ENCODE measurements at regions not wholly inside any gene's neighbourhood (a gene's known extent, or its start where the extent isn't known, plus 50 kb on each side); places are given as distances from the start of the nearest gene placed in this dataset.
A peak's percentile ranks its signal among the peaks of the same experiment; 100 is the strongest.
"Not testable (repeated sequence)": the region's sequence is repeated elsewhere in the genome, so short reads cannot be mapped to it uniquely, and the experiment has no call there.

DNA sequence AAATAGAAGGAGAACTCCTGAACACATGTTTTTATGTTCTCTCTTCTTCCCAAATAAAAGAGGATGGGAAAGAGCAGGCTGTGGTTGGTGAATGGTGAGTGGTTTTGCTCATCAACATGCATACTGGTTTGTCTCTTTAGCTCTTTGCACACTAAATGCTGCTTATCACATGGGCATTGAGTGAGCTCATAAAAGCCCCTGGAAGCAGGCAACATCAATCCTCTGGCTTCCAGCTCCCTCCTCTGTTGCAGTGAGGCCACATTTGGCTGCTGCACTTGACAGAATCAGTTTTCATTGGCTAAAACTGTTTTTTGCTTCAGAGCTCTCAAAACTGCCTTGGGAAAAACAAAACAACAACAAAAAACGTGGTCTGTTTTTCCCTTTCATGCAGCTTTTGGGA, 1308.2 kb upstream of the NRXN1 start:
- H3K79me2 ChIP-seq (ENCODE audit: low read length), result no peaks in the 10 kb centered on the region
- H3K27ac ChIP-seq (ENCODE audit: low read length), result no peak overlapping the region
- H3K4me3 ChIP-seq (ENCODE audit: low read length), result no peak overlapping the region
- no peak overlapping the region for H3K9ac ChIP-seq (ENCODE audit: low read length)
- H3K9me2 ChIP-seq (replicated peaks; ENCODE audit: insufficient read depth, low read length), result no peaks in the 10 kb centered on the region
- H3K27me3 ChIP-seq (ENCODE audit: low read length), result no peaks in the 10 kb centered on the region
- no peaks in the 10 kb centered on the region for H3K36me3 ChIP-seq (ENCODE audit: insufficient read depth, low read length)
- H3K9me3 ChIP-seq (ENCODE audit: low read length), result no peaks in the 10 kb centered on the region
- H3K4me2 ChIP-seq (ENCODE audit: low read depth, low read length, poor library complexity, severe bottlenecking), result no peak overlapping the region
- no peaks in the 10 kb centered on the region for H3K4me1 ChIP-seq (ENCODE audit: low read length)
- no peak for DNase-seq
- H4K20me1 ChIP-seq (ENCODE audit: insufficient read depth, low read depth, low read length), result no peaks in the 10 kb centered on the region
- H2AFZ ChIP-seq (ENCODE audit: low read length), result no peak overlapping the region

DNA sequence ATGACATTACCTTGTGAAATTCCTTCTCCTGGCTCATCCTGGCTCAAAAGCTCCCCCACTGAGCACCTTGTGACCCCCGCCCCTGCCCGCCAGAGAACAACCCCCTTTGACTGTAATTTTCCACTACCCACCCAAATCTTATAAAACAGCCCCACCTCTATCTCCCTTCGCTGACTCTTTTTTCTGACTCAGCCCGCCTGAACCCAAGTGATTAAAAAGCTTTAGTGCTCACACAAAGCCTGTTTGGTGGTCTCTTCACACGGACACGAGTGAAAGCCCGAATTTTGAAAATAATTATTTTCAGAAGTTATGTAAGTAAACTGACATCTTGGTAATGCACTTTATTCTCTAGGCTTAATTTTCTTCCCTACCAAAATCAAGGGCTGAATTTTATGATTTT, 1305.9 kb upstream of the NRXN1 start:
- not testable (repeated sequence) for H3K9ac ChIP-seq (ENCODE audit: low read length); H3K4me1 ChIP-seq (ENCODE audit: low read length); H2AFZ ChIP-seq (ENCODE audit: low read length); H3K27me3 ChIP-seq (ENCODE audit: low read length); DNase-seq; H4K20me1 ChIP-seq (ENCODE audit: insufficient read depth, low read depth, low read length); H3K4me3 ChIP-seq (ENCODE audit: low read length); H3K9me3 ChIP-seq (ENCODE audit: low read length); H3K4me2 ChIP-seq (ENCODE audit: low read depth, low read length, poor library complexity, severe bottlenecking); H3K9me2 ChIP-seq (replicated peaks; ENCODE audit: insufficient read depth, low read length); H3K27ac ChIP-seq (ENCODE audit: low read length); H3K36me3 ChIP-seq (ENCODE audit: insufficient read depth, low read length); H3K79me2 ChIP-seq (ENCODE audit: low read length)

DNA sequence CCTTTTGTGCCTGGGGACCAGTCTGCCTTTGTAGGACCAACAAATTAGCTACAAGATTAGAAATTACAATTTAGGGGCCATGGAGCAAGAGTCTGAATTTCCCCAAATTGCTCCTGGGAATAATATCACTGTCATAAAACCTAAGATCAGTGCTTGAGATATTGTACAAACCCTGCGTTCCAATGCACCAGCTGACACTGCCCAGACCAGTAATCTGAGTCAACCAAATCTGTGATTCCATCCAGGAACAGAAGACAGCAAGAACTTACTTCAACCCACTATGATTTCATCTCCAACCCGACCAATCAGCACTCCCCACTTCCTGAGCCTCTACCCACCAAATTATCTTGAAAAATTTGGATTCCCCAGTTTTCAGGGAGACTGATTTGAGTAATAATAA, 1305.0 kb upstream of the NRXN1 start:
- H3K4me1 ChIP-seq (ENCODE audit: low read length), result no peaks in the 10 kb centered on the region
- no peaks in the 10 kb centered on the region for H3K9me3 ChIP-seq (ENCODE audit: low read length)
- no peaks in the 10 kb centered on the region for H3K36me3 ChIP-seq (ENCODE audit: insufficient read depth, low read length)
- no peak overlapping the region for H2AFZ ChIP-seq (ENCODE audit: low read length)
- H3K9ac ChIP-seq (ENCODE audit: low read length), result no peak overlapping the region
- H3K27me3 ChIP-seq (ENCODE audit: low read length), result no peaks in the 10 kb centered on the region
- H4K20me1 ChIP-seq (ENCODE audit: insufficient read depth, low read depth, low read length), result no peaks in the 10 kb centered on the region
- H3K79me2 ChIP-seq (ENCODE audit: low read length), result no peaks in the 10 kb centered on the region
- H3K4me2 ChIP-seq (ENCODE audit: low read depth, low read length, poor library complexity, severe bottlenecking), result no peak overlapping the region
- H3K27ac ChIP-seq (ENCODE audit: low read length), result no peak overlapping the region
- H3K4me3 ChIP-seq (ENCODE audit: low read length), result no peak overlapping the region
- DNase-seq, result no peak
- H3K9me2 ChIP-seq (replicated peaks; ENCODE audit: insufficient read depth, low read length), result no peaks in the 10 kb centered on the region

DNA sequence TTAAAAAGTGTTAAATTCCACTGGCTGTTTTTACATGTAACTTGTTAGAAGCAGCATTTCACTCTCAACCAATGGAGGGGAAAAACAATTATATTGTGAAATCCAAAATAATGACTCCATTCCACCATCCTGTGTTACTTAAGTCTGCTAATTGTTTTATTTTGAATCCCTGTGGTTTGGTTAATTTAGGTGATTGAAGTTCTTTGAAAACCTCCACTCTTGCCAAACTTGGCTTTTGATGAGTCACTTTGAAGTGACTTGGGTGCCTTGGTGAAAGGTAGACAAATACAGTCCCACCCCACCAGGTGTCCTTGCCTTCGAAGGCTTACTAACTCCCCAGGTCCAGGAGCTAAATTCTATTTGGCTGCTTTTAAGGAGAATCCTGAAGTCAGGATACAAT, 1303.8 kb upstream of the NRXN1 start:
- Histone ChIP-seq H2AFZ (ENCODE audit: low read length) (no peak overlapping the region), H3K27me3 (ENCODE audit: low read length) (no peaks in the 10 kb centered on the region), H3K27ac (ENCODE audit: low read length) (no peak overlapping the region), H3K36me3 (ENCODE audit: insufficient read depth, low read length) (no peaks in the 10 kb centered on the region), H3K4me3 (ENCODE audit: low read length) (no peak overlapping the region), H3K9me2 (replicated peaks; ENCODE audit: insufficient read depth, low read length) (no peaks in the 10 kb centered on the region), H3K4me2 (ENCODE audit: low read depth, low read length, poor library complexity, severe bottlenecking) (no peak overlapping the region), H3K4me1 (ENCODE audit: low read length) (no peaks in the 10 kb centered on the region), H3K79me2 (ENCODE audit: low read length) (no peaks in the 10 kb centered on the region), H3K9me3 (ENCODE audit: low read length) (no peaks in the 10 kb centered on the region), H4K20me1 (ENCODE audit: insufficient read depth, low read depth, low read length) (no peaks in the 10 kb centered on the region), H3K9ac (ENCODE audit: low read length) (no peak overlapping the region)
- no peak for DNase-seq

DNA sequence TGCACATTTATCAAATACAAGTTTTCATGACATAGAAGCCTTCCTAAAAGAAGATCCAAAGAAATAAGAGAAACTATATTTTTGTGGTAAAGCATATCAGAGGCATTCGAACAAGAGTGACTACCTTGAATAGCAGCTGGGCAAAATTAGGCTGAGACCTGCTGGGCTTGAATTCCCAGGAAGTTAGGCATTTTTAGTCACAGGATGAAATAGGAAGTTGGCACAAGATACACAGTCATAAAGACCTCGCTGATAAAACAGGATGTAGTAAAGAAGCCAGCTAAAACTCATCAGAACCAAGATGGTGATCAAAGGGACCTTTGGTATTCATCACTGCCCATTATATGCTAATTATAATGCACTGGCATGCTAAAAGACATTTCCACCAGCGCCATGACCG, 1302.3 kb upstream of the NRXN1 start:
- Histone ChIP-seq H3K27ac (ENCODE audit: low read length) (no peak overlapping the region), H4K20me1 (ENCODE audit: insufficient read depth, low read depth, low read length) (no peaks in the 10 kb centered on the region), H3K4me1 (ENCODE audit: low read length) (no peaks in the 10 kb centered on the region), H3K4me3 (ENCODE audit: low read length) (no peak overlapping the region), H3K36me3 (ENCODE audit: insufficient read depth, low read length) (no peaks in the 10 kb centered on the region), H3K9ac (ENCODE audit: low read length) (no peak overlapping the region), H3K4me2 (ENCODE audit: low read depth, low read length, poor library complexity, severe bottlenecking) (no peak overlapping the region), H3K27me3 (ENCODE audit: low read length) (no peaks in the 10 kb centered on the region), H3K9me3 (ENCODE audit: low read length) (peaks cover 9% of the 10 kb centered on the region; the same call in 1 of the 2 replicates), H2AFZ (ENCODE audit: low read length) (no peak overlapping the region), H3K9me2 (replicated peaks; ENCODE audit: insufficient read depth, low read length) (no peaks in the 10 kb centered on the region), H3K79me2 (ENCODE audit: low read length) (no peaks in the 10 kb centered on the region)
- DNase-seq, result no peak

DNA sequence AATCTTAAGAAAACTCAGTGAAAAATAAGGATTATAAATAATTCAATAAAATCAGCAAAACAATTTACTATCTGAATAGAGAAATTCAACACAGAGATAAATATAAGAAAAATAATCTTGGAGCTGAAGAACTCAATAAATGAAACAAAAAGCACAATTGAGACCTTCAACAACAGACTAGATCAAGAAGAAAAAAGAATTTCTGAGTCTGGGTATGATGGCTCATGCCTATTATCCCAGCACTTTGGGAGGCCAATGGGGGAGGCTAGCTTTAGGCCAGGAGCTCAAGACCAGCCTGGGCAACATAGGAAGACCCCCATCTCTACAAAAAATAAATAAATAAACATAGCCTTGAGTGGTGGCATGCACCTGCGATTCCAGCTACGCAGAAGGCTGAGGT, 1295.7 kb upstream of the NRXN1 start:
- Histone ChIP-seq H3K4me2 (ENCODE audit: low read depth, low read length, poor library complexity, severe bottlenecking) (no peak overlapping the region), H3K9ac (ENCODE audit: low read length) (no peak overlapping the region), H4K20me1 (ENCODE audit: insufficient read depth, low read depth, low read length) (no peaks in the 10 kb centered on the region), H3K9me2 (replicated peaks; ENCODE audit: insufficient read depth, low read length) (no peaks in the 10 kb centered on the region), H3K79me2 (ENCODE audit: low read length) (no peaks in the 10 kb centered on the region), H2AFZ (ENCODE audit: low read length) (no peak overlapping the region), H3K27ac (ENCODE audit: low read length) (no peak overlapping the region), H3K4me1 (ENCODE audit: low read length) (no peaks in the 10 kb centered on the region), H3K36me3 (ENCODE audit: insufficient read depth, low read length) (no peaks in the 10 kb centered on the region), H3K27me3 (ENCODE audit: low read length) (no peaks in the 10 kb centered on the region), H3K9me3 (ENCODE audit: low read length) (peaks cover 16% of the 10 kb centered on the region), H3K4me3 (ENCODE audit: low read length) (no peak overlapping the region)
- peak; percentile 43 for DNase-seq

DNA sequence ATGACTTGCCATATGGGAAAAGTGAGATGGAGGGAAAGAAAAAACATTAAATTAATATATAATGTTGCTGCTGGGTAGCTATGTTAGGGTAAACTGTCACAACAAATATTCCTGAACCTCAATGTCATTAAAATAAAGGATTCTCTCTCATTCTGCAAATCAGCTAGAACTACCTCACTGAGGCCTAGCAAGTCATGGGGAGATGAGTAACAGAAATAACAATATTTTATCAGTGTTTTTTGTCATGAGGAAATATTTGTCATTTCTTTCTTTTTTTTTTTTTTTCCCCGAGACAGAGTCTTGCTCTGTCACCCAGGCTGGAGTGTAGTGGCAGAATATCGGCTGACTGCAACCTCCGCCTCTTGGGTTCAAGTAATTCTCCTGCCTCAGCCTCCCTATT, 1282.3 kb upstream of the NRXN1 start:
- Histone ChIP-seq H3K4me1 (ENCODE audit: low read length) (no peaks in the 10 kb centered on the region), H3K79me2 (ENCODE audit: low read length) (no peaks in the 10 kb centered on the region), H3K9me3 (ENCODE audit: low read length) (peaks cover 2% of the 10 kb centered on the region; the same call in 1 of the 2 replicates), H3K4me3 (ENCODE audit: low read length) (no peak overlapping the region), H3K27ac (ENCODE audit: low read length) (no peak overlapping the region), H2AFZ (ENCODE audit: low read length) (no peak overlapping the region), H3K9me2 (replicated peaks; ENCODE audit: insufficient read depth, low read length) (no peaks in the 10 kb centered on the region), H3K4me2 (ENCODE audit: low read depth, low read length, poor library complexity, severe bottlenecking) (no peak overlapping the region), H3K9ac (ENCODE audit: low read length) (no peak overlapping the region), H3K36me3 (ENCODE audit: insufficient read depth, low read length) (no peaks in the 10 kb centered on the region), H4K20me1 (ENCODE audit: insufficient read depth, low read depth, low read length) (no peaks in the 10 kb centered on the region), H3K27me3 (ENCODE audit: low read length) (no peaks in the 10 kb centered on the region)
- DNase-seq, result no peak

DNA sequence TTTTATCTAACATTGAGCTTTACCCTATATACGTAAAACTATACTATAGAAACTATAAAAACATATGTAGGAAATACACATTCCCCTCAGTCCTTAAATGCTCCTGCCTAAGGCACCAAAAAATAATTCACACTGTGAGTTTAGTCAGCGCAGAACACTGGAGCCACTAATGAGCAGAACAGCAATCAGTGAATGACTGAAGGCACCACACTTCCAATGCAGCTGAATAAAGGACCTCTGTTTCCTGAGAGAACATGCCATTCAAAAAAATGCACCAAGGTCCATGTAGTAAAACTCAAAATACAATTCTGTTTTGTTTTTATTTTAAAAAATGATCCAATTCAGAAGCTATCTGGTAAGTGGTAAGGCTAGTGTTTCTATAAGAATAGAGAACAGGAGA, 1280.6 kb upstream of the NRXN1 start:
- Histone ChIP-seq H3K4me2 (ENCODE audit: low read depth, low read length, poor library complexity, severe bottlenecking) (no peak overlapping the region), H3K9ac (ENCODE audit: low read length) (no peak overlapping the region), H3K79me2 (ENCODE audit: low read length) (no peaks in the 10 kb centered on the region), H3K4me3 (ENCODE audit: low read length) (no peak overlapping the region), H3K4me1 (ENCODE audit: low read length) (no peaks in the 10 kb centered on the region), H3K27ac (ENCODE audit: low read length) (no peak overlapping the region), H3K27me3 (ENCODE audit: low read length) (no peaks in the 10 kb centered on the region), H3K9me3 (ENCODE audit: low read length) (peaks cover 13% of the 10 kb centered on the region), H2AFZ (ENCODE audit: low read length) (no peak overlapping the region), H3K36me3 (ENCODE audit: insufficient read depth, low read length) (no peaks in the 10 kb centered on the region), H4K20me1 (ENCODE audit: insufficient read depth, low read depth, low read length) (no peaks in the 10 kb centered on the region), H3K9me2 (replicated peaks; ENCODE audit: insufficient read depth, low read length) (no peaks in the 10 kb centered on the region)
- no peak for DNase-seq

DNA sequence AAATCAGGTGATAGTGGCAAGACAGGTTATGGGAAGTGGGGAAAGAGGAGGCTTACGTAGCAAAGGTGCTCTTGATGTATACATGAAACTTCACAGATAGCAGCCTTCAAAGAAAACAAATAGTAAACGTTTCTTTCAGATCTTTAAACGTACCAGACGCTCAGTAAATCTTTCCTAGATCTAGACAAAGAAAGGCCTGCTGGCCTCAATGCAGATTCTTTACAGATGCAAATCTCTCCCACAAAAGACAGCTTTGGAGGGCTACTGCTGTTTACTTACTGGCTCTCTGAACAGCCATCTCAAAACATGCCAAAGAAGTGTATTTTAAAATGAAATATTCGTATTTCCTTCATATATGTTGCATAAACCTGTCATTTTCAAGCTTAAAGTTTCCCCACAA, 1279.9 kb upstream of the NRXN1 start:
- no peak overlapping the region for H2AFZ ChIP-seq (ENCODE audit: low read length)
- no peaks in the 10 kb centered on the region for H3K79me2 ChIP-seq (ENCODE audit: low read length)
- no peaks in the 10 kb centered on the region for H3K27me3 ChIP-seq (ENCODE audit: low read length)
- H4K20me1 ChIP-seq (ENCODE audit: insufficient read depth, low read depth, low read length), result no peaks in the 10 kb centered on the region
- H3K9ac ChIP-seq (ENCODE audit: low read length), result no peak overlapping the region
- no peak overlapping the region for H3K4me2 ChIP-seq (ENCODE audit: low read depth, low read length, poor library complexity, severe bottlenecking)
- no peaks in the 10 kb centered on the region for H3K36me3 ChIP-seq (ENCODE audit: insufficient read depth, low read length)
- H3K4me3 ChIP-seq (ENCODE audit: low read length), result no peak overlapping the region
- no peaks in the 10 kb centered on the region for H3K9me2 ChIP-seq (replicated peaks; ENCODE audit: insufficient read depth, low read length)
- no peaks in the 10 kb centered on the region for H3K4me1 ChIP-seq (ENCODE audit: low read length)
- H3K27ac ChIP-seq (ENCODE audit: low read length), result no peak overlapping the region
- DNase-seq, result no peak
- peaks cover 13% of the 10 kb centered on the region for H3K9me3 ChIP-seq (ENCODE audit: low read length)

Measured in Karpas-422 (cell line).